DMS79 treated with DMSO at 0.1 percent for 48 hours (cell line): ENCODE measurements at regions not wholly inside any gene's neighbourhood (a gene's known extent, or its start where the extent isn't known, plus 50 kb on each side); places are given as distances from the start of the nearest gene placed in this dataset.
"Not testable (repeated sequence)": the region's sequence is repeated elsewhere in the genome, so short reads cannot be mapped to it uniquely, and the experiment has no call there.

Experiments used
- DNase-seq: peaks from one replicate; lab custom pipeline; 2025; lab: John Stamatoyannopoulos, UW

DNA sequence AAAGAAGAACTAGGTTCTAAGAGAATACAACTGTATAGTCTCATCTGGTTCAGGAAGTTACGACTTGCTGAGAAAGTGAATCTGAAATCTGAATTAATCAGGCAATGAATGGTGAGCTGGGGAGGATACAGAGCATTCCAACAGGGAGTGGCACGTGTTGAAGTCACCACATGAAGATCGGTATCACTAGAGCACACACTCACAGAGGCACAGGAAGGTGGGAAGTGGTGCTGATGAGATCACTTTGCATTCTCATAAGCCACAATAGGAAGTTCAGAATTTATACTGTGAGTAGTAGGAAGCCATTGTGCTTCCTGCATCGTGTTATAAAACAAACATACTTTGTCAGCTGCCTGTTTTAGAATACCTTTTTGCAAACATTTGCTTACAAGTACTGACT lies 615.0 kb upstream of the DDX18 start:
- DNase-seq: no peak

- DNase-seq: no peak
These were observed 601.9 kb upstream of the DDX18 start for GRCh38 chr2:117212562-117212961.

GRCh38 chr2:117217145-117217544 lies 597.3 kb upstream of the DDX18 start:
- DNase-seq: no peak

DNA sequence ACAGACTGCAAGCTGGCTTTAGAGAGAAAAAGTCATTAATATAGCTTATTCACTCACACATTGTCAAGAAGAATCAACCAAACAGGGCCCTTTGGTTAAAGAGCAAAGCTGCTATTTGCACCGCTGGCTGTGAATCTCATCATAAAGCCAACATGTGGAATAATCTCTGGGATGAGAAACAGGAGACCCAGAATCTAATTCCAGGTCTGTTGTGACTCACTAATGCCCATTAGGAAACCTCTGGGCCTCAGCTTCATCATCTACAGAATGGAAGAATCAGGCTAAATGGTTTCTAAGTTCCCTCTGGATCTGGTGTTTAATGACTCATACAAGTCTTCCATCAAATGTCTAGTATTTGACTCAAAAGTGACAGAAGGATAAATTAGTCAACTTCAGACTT lies 591.7 kb upstream of the DDX18 start:
- DNase-seq: no peak

GRCh38 chr2:117232305-117232704 lies 582.2 kb upstream of the DDX18 start:
- no peak for DNase-seq

- no peak for DNase-seq
These were observed 557.1 kb upstream of the DDX18 start for GRCh38 chr2:117257362-117257761.

DNA sequence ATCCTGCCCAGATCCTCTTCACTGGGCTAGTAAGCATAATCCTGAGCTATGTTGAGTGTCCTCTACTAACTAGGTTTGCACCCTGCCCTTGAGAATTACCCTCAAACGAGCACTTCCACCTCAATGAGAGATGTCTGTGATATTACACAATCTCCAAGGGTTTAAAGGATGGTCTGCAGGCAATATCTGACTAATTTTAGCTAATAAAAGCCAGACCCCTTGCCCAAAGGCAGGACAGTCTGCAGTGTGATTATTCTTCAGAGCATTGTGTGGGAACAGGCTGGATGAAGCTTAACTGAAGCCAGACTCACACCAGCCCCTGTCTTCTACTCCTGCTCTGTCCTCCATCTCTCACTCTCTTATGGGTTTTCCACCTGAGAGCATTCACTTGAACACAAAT lies 544.9 kb upstream of the DDX18 start:
- no peak for DNase-seq

DNA sequence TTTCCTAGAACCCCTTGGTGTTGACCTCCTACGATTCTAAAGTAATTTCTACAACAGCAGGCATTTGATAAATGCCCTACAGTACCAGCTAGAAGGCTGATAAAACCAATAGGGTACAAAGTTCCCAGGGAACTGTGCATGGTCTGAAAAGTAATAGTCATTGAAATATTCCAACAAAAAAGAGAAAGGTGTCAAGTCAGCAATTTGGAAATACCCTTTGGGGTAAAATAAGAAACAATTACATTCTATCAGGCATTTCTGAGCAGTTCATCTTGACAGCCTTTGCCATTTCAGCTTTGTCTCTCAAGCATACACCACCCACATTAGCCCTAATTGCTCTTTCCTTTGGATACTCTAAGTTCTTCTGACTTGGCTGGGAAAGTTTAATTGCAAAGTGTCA lies 542.9 kb upstream of the DDX18 start:
- DNase-seq: no peak

DNA sequence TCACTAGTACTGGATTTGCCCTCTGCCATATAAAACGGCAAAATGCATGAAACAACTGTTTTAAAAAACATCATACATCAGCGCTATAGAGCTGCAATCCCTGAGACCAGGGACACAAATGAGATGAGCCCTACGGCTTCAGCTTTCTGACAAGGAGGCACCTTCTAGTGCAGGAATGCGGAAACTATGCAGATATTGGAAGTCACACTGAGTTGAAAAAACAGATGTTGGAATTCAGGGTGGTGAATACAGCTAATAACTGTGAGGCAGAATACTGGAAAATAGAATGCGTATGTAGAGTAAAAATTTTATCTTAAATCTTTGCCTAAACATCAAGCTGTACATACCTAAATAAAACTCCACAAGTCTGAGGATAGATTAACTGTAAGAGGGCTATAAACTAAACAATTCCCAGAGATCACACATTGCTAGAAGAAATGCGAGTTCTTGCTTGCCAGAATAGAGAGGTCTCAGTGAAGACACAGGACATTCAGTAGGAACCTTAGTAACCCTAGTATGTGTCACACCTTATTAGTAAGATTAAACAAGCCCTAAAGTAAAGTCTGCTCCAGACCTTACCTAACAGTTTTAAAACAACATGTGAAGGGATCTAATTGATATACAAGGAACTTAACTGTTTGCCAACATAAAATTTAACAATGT lies 541.4 kb upstream of the DDX18 start:
- DNase-seq: no peak

DNA sequence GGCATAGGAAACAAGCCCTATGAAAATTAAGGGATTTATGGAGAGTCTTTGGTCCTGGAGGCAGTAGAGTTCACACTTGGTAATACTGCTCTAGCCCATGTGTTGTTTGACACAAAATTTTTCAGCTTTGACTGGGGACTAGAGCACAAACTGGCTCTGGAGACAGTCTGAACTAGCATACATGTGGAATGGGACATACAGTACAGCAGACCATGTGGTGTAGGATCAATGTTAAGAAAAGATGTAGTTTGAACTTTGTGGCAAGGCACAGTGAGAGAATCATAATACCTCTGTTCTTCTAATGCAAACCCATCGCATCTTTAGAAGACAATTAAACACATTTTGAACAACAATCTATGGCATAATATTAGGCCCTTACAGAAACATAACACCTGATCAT lies 521.5 kb upstream of the DDX18 start:
- DNase-seq: no peak

- DNase-seq: no peak
These were observed 515.0 kb upstream of the DDX18 start for GRCh38 chr2:117299451-117299850.

GRCh38 chr2:117308861-117309770 lies 505.4 kb upstream of the DDX18 start:
- no peak for DNase-seq

DNA sequence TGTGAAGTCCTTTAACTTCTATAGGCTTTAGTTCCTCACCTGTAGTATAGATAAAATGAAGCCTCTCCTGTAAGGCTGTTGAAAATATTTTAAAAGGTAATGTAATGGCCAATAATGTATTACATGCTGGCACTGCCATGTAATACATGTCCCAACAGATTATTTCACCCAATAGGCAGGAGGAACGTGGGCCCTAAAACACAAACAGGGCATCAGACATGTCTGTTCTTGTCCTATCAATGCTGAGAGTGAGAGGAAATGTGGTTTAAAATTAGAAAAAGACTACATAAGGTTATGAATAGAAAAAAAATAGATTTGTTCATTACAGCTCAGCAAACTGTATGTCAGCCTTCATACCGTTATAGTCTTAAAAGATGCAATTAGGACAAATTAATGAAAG lies 492.7 kb upstream of the DDX18 start:
- no peak for DNase-seq

GRCh38 chr2:117323331-117323730 lies 491.2 kb upstream of the DDX18 start:
- DNase-seq: no peak

DNA sequence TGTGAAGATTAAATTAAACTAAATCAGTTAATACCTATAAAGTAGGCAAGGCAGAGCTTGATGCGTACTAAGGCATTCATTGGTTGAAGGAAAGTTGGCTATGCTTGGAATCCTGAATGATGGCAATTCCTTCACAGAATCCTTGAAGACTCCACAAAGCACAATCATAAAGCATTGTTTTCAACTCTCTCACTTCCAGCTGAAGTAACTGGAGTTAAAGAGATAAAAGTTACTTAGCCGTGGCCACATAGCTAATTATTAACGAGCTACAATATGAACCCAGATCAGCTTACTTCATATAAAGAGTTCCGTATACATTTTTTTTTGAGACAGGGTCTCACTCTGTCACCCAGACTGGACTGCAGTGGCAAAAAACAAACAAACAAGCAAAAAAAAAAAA lies 483.9 kb upstream of the DDX18 start:
- no peak for DNase-seq

DNA sequence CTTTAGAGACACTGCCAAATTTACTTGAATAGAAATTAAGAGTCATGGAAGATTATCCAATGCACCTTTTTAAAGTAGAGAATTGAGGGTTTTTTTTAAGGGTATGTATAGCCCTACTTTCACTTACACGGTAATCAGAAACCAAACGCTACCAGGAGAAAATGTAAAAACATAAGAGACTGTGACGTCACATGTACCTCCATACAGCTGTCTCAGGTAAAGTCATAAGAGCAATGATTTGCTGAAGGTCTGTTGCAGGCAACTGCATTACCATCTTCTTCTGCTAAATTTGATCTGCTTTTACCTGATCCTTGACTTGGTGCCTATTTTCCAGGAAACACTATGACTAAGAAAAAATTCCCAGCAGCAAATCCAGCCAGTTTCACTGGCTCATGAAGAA lies 478.5 kb upstream of the DDX18 start:
- DNase-seq: no peak

- DNase-seq: no peak
These were observed 478.0 kb upstream of the DDX18 start for GRCh38 chr2:117336496-117336895.

DNA sequence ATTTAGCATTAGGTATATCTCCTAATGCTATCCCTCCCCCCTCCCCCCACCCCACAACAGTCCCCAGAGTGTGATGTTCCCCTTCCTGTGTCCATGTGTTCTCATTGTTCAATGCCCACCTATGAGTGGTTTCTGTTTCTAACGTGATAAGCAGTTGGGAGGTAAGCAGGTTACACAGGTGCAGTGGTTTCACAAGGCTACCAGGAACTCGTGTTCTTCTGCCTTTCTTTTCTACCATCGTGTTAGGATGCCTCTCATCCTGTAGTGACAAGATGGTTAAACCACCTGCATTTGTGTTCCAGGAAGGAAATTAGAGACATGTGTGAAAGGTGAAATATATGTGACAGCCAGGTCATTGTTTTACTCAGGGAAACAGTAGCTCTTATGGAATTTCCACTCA lies 476.5 kb upstream of the DDX18 start:
- not testable (repeated sequence) for DNase-seq

GRCh38 chr2:117339980-117340379 lies 474.5 kb upstream of the DDX18 start:
- DNase-seq: no peak

DNA sequence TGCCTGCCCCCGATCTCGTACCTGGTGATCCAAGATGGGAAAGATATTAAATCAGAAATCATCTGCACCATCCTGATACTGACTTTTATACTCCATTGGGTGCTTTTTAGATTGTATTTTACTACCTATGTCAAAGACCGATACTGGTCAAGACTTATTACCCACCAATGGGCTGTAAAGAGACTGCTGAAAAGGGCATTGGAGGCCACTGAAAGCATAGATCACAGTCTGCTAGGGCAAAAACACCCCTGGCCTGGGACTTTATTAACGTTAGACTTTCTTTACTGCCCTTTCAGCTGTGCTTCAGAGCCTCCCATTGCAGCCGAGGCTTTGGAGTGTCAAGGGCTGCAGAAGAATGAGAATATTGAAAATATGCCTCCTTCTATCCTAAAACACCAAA lies 472.8 kb upstream of the DDX18 start:
- DNase-seq: no peak

DNA sequence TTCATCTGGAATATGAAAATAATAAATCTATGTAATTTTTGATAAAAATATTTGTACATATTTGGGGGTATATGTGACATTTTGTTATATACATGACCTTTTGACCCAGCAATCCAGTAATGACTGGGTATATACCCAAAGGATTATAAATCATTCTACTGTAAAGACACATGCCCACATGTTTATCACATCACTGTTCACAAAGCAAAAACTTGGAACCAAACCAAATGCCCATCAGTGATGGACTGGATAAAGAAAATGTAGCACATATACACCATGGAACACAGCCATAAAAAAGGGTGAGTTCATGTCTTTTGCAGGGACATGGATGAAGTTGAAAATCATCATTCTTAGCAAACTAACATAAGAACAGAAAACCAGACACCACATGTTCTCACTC lies 472.1 kb upstream of the DDX18 start:
- DNase-seq: no peak

DNA sequence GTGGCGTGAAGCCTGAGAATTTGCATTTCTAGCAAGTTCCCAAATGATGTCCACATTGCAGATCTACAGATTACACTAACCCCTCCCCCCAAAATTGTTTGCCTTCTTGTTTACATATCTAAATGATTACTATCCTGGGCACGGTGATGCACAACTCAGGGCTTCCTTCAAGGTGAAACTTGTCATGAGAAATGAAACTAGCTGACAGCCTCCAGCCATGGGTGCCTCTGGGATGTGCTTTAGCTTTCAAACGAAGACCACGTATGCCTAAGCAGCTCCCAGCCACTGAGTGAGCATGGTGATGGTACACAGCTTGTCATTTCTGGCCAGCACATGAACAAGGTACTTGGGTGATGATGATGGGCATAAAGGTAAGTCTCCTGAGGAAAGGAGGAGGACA lies 464.8 kb upstream of the DDX18 start:
- DNase-seq: no peak

GRCh38 chr2:117351396-117351795 lies 463.1 kb upstream of the DDX18 start:
- no peak for DNase-seq
